ENCODE measurements at regions not wholly inside any gene's neighbourhood (a gene's known extent, or its start where the extent isn't known, plus 50 kb on each side); places are given as distances from the start of the nearest gene placed in this dataset.
"Not testable (repeated sequence)": the region's sequence is repeated elsewhere in the genome, so short reads cannot be mapped to it uniquely, and the experiment has no call there.

DNA sequence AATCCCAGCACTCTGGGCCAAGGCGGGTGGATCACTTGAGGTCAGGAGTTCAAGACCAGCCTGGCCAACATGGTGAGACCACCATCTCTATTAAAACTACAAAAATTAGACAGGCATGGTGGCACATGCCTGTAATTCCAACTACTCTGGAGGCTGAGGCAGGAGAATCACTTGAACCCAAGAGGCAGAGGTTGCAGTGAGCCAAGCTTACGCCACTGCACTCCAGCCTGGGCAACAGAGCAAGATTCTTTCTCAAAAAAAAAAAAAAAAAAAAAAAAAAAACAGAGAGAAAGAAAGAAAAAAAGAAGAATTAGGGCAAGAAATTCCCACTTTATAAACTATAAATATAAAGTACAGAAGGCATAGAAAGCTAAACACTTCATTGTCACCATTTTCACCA lies 98.2 kb upstream of the NDUFV2 start:
- H2AFZ ChIP-seq (ENCODE audit: low read depth, low read length, poor library complexity, severe bottlenecking), result peak overlapping the region; percentile 35
- H3K36me3 ChIP-seq (ENCODE audit: control insufficient read depth in 1 of 2, insufficient read depth in 2 of 2, low read length in 2 of 2); H3K9ac ChIP-seq (ENCODE audit: low read length); H3K4me1 ChIP-seq (ENCODE audit: control insufficient read depth in 1 of 2, insufficient read depth in 2 of 2, low read length in 2 of 2); H3K4me2 ChIP-seq (ENCODE audit: low read length); H3K27me3 ChIP-seq (ENCODE audit: insufficient read depth, low read length); H3K9me3 ChIP-seq (ENCODE audit: control insufficient read depth in 1 of 2, insufficient read depth in 1 of 2, low read depth in 1 of 2, low read length in 2 of 2); H3K79me2 ChIP-seq (ENCODE audit: insufficient read depth, low read length); BruUV-seq (replicated peaks); RAD21 ChIA-PET (ENCODE audit: low non-redundant PET in 1 of 2, low total read pairs in 2 of 2, uncharacterized antibody in 2 of 2, unreplicated experiment in 2 of 2); H3K4me3 ChIP-seq (replicated peaks in 1 of 2; ENCODE audit: low read depth in 1 of 2, low read length in 2 of 2); ATAC-seq; H3K27ac ChIP-seq (ENCODE audit: low read depth, low read length); intact Hi-C loops (cut with micrococcal nuclease); DNase-seq (ENCODE audit: low read depth, low spot score); H4K20me1 ChIP-seq (ENCODE audit: insufficient read depth); CTCF ChIA-PET; H3K9me2 ChIP-seq (ENCODE audit: insufficient read depth); POLR2A ChIA-PET: not testable (repeated sequence)

DNA sequence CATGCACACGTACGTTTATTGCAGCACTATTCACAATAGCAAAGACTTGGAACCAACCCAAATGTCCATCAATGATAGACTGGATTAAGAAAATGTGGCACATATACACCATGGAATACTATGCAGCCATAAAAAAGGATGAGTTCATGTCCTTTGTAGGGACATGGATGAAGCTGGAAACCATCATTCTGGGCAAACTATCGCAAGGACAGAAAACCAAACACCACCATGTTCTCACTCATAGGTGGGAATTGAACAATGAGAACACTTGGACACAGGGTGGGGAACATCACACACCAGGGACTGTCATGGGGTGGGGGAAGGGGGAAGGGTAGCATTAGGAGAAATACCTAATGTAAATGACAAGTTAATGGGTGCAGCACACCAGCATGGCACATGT lies 94.8 kb upstream of the NDUFV2 start:
- ATAC-seq; BruUV-seq (replicated peaks); H3K9ac ChIP-seq (ENCODE audit: low read length); H3K27ac ChIP-seq (ENCODE audit: low read depth, low read length); POLR2A ChIA-PET; H3K36me3 ChIP-seq (ENCODE audit: control insufficient read depth in 1 of 2, insufficient read depth in 2 of 2, low read length in 2 of 2); H3K4me1 ChIP-seq (ENCODE audit: control insufficient read depth in 1 of 2, insufficient read depth in 2 of 2, low read length in 2 of 2); DNase-seq (ENCODE audit: low read depth, low spot score); CTCF ChIA-PET; H3K9me3 ChIP-seq (ENCODE audit: control insufficient read depth in 1 of 2, insufficient read depth in 1 of 2, low read depth in 1 of 2, low read length in 2 of 2); H2AFZ ChIP-seq (ENCODE audit: low read depth, low read length, poor library complexity, severe bottlenecking); H3K4me3 ChIP-seq (replicated peaks in 1 of 2; ENCODE audit: low read depth in 1 of 2, low read length in 2 of 2); H3K27me3 ChIP-seq (ENCODE audit: insufficient read depth, low read length); RAD21 ChIA-PET (ENCODE audit: low non-redundant PET in 1 of 2, low total read pairs in 2 of 2, uncharacterized antibody in 2 of 2, unreplicated experiment in 2 of 2); H3K79me2 ChIP-seq (ENCODE audit: insufficient read depth, low read length); H4K20me1 ChIP-seq (ENCODE audit: insufficient read depth); intact Hi-C loops (cut with micrococcal nuclease); H3K9me2 ChIP-seq (ENCODE audit: insufficient read depth); H3K4me2 ChIP-seq (ENCODE audit: low read length): not testable (repeated sequence)

DNA sequence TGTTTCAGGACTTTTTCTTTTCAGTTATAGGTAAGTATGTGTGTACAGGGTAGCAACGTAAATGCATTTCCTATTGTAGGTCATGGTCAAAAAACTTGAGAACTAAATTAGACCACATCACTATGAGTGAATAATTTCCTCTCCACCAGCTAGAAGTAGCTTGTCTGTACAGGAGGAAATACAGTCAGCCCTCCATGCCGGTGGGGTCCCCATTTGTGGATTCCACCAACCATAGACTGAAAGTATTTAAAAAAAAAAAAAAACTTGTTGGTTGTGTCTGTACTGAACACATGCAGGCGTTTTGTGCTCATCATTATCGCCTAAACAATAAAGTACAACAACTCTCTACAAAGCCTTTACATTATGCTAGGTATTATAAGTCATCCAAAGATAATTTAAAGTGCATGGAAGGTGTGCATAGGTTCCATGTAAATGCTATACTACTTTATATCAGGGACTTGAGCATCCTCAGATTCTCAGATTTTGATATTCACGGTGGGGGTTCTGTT lies 94.2 kb upstream of the NDUFV2 start:
- peaks cover 0 to 4% of the 10 kb centered on the region in 2 experiments; a peak in 1 of 4 replicates for H3K4me1 ChIP-seq (ENCODE audit: control insufficient read depth in 1 of 2, insufficient read depth in 2 of 2, low read length in 2 of 2)
- H3K27ac ChIP-seq (ENCODE audit: low read depth, low read length), result no peak overlapping the region
- H2AFZ ChIP-seq (ENCODE audit: low read depth, low read length, poor library complexity, severe bottlenecking), result no peak overlapping the region
- H3K9me3 ChIP-seq (ENCODE audit: control insufficient read depth in 1 of 2, insufficient read depth in 1 of 2, low read depth in 1 of 2, low read length in 2 of 2), result no peaks in the 10 kb centered on the region
- no peaks in the 10 kb centered on the region for H4K20me1 ChIP-seq (ENCODE audit: insufficient read depth)
- DNase-seq (ENCODE audit: low read depth, low spot score) (no peak), ATAC-seq (no peak)
- RAD21 ChIA-PET (ENCODE audit: low non-redundant PET in 1 of 2, low total read pairs in 2 of 2, uncharacterized antibody in 2 of 2, unreplicated experiment in 2 of 2), result no interaction called here
- H3K9ac ChIP-seq (ENCODE audit: low read length), result no peak overlapping the region
- TF ChIP-seq EZH2 (IDR thresholded peaks at IDR 0.05), result no peak
- TF ChIP-seq CEBPB (IDR thresholded peaks at IDR 0.05; ENCODE audit: low read depth), result no peak
- TF ChIP-seq, protein P1, sequence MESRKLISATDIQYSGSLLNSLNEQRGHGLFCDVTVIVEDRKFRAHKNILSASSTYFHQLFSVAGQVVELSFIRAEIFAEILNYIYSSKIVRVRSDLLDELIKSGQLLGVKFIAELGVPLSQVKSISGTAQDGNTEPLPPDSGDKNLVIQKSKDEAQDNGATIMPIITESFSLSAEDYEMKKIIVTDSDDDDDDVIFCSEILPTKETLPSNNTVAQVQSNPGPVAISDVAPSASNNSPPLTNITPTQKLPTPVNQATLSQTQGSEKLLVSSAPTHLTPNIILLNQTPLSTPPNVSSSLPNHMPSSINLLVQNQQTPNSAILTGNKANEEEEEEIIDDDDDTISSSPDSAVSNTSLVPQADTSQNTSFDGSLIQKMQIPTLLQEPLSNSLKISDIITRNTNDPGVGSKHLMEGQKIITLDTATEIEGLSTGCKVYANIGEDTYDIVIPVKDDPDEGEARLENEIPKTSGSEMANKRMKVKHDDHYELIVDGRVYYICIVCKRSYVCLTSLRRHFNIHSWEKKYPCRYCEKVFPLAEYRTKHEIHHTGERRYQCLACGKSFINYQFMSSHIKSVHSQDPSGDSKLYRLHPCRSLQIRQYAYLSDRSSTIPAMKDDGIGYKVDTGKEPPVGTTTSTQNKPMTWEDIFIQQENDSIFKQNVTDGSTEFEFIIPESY (IDR thresholded peaks at IDR 0.05; ENCODE audit: extremely low read depth, insufficient replicate concordance, low read length), result no peak
- no peak for TF ChIP-seq CBX3 (IDR thresholded peaks at IDR 0.05; ENCODE audit: low read depth)
- TF ChIP-seq, protein P2, sequence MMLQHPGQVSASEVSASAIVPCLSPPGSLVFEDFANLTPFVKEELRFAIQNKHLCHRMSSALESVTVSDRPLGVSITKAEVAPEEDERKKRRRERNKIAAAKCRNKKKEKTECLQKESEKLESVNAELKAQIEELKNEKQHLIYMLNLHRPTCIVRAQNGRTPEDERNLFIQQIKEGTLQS (IDR thresholded peaks at IDR 0.05), result no peak
- no peak for TF ChIP-seq SP1 (IDR thresholded peaks at IDR 0.05; ENCODE audit: low read depth)
- no peak for TF ChIP-seq POLR2AphosphoS5 (IDR thresholded peaks at IDR 0.05; ENCODE audit: low read depth, low read length)
- TF ChIP-seq EGR1 (IDR thresholded peaks at IDR 0.05; ENCODE audit: low read depth), result no peak
- TF ChIP-seq, protein P3, sequence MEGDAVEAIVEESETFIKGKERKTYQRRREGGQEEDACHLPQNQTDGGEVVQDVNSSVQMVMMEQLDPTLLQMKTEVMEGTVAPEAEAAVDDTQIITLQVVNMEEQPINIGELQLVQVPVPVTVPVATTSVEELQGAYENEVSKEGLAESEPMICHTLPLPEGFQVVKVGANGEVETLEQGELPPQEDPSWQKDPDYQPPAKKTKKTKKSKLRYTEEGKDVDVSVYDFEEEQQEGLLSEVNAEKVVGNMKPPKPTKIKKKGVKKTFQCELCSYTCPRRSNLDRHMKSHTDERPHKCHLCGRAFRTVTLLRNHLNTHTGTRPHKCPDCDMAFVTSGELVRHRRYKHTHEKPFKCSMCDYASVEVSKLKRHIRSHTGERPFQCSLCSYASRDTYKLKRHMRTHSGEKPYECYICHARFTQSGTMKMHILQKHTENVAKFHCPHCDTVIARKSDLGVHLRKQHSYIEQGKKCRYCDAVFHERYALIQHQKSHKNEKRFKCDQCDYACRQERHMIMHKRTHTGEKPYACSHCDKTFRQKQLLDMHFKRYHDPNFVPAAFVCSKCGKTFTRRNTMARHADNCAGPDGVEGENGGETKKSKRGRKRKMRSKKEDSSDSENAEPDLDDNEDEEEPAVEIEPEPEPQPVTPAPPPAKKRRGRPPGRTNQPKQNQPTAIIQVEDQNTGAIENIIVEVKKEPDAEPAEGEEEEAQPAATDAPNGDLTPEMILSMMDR (IDR thresholded peaks at IDR 0.05 in 2 of 3, conservative IDR thresholded peaks at IDR 0.05 in 1 of 3; ENCODE audit: borderline replicate concordance in 1 of 3, insufficient read depth in 1 of 3, low read depth in 2 of 3, low read length in 2 of 3), result no peak
- no TSS peak for BruUV-seq (replicated peaks)
- POLR2A ChIA-PET, result no interaction called here
- intact Hi-C loops (cut with micrococcal nuclease), result no loop called here
- CTCF ChIA-PET, result no interaction called here
- no peaks in the 10 kb centered on the region for H3K36me3 ChIP-seq (ENCODE audit: control insufficient read depth in 1 of 2, insufficient read depth in 2 of 2, low read length in 2 of 2)
- H3K4me2 ChIP-seq (ENCODE audit: low read length), result no peak overlapping the region
- H3K9me2 ChIP-seq (ENCODE audit: insufficient read depth), result no peaks in the 10 kb centered on the region
- H3K4me3 ChIP-seq (replicated peaks in 1 of 2; ENCODE audit: low read depth in 1 of 2, low read length in 2 of 2), result no peak overlapping the region
- H3K27me3 ChIP-seq (ENCODE audit: insufficient read depth, low read length), result no peaks in the 10 kb centered on the region
- no peaks in the 10 kb centered on the region for H3K79me2 ChIP-seq (ENCODE audit: insufficient read depth, low read length)

All from HCT116 (cell line).